Mucosa of gallbladder (tissue), 1 donor: ENCODE measurements at regions not wholly inside any gene's neighbourhood (a gene's known extent, or its start where the extent isn't known, plus 50 kb on each side); places are given as distances from the start of the nearest gene placed in this dataset.

Experiments
- DNase-seq: peaks from one replicate; pipeline ENCODE4 v3.0.0-alpha.2; 2020; ENCODE audit warnings: low spot score
- donor health status: DM: no; HTN: no; CAD: no.

DNA sequence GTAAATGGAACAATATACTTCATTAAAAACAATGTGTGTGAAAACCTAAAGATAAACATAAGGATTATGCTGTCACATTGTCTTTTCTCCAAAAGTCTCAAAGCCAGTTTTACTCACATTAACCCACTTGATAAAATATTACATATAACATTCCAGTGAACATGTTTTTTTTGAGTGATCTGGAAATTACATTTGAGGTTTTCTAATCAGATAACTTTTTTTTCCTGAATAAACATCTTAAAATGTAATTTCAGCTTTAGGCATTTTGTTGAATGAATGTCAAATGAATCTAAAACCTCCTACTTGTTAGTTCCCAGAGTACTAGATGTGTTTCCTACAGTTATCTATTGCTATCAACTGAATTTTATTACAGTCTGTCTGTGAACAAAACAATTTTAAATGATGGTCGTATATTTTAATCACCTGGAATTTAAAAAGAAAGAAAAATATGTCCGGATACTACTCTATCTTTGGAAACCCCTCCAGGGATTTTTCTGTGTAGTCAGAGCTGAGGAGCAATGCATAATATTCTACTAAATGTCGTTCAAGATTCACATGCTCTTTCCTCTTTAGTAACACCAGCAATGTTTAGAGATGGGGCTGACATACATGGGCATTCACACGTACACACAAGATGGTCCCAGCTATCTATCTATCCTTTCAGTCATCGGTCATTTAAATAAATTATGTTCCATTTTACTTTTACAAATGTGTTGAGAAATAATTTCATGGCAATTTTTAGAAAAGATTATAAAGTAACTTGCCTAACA is 283.9 kb downstream of the KLF12 start:
- DNase-seq = no peak

- DNase-seq = no peak
These were observed 284.9 kb downstream of the KLF12 start for GRCh38 chr13:73849292-73849691.

DNA sequence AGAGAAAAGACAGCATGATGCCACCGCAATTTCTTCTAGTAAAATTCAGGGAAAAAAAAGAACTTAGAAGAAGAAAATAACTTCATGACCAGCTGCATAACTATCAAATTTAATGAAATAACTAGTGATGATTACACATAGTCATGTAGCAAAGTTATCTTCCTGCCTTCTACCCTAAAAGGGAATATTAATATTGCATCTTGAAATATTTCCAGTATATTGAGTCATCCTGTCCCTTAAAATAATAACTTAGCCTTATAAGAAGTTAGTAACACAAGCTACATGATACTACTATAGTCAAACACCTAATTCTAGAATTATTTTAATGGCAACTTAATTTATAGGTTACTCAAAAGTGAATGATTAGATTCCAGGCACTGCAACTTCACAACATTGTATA is 289.2 kb downstream of the KLF12 start:
- DNase-seq = no peak

DNA sequence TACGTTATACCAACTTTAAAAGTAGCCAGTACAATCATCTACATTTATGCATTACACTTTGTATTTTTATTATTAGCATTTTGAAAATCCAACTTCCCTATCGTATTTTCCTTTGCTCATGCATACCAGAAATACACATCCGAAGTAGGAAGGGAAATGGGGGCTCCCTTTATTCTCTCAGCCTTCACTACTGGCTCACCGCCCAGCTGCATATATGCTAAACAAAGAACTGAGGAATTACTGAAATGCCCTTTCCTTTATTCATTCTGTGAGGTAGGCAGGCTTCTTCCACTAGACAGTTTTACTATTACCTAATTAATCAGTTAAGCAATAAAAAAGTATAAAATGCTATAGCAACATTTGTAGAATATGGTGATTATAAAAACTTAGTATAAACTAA is 291.6 kb downstream of the KLF12 start:
- DNase-seq = no peak

DNA sequence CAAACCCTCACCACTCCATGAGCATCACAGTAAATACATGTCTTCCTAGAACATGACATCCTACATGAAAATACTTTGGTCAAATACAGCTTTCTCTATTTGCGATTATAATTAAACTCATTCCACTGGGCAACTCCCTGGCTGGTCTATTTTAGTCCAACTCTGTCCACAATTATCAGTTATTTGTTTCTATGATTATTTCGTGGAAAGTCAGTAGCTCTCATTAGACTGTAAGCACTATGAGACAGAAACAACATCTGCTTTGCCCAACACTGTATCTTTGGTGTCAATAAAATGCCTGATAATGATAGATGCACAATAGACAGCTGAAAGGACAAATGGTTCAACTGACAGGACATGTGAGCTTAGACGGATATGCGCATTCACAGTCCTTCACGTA is 292.0 kb downstream of the KLF12 start:
- no peak for DNase-seq

DNA sequence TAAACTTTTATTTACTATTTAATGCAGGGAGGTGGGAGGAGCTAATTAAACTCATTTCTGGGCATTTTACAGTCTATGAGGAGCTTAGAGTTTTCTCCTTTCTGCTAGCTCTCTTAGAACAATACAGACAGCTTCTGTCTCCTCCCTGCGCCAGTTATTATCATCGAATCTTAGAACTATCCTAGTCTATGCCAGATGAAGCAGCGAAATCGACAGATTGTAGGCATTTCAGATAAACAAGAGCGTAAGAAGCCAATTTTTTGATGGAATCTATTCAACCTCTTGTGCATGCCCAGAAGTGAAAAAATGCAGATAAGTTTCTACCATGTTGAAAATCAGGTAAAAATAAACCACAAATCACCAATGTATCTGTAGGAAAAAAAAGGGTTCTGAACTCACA is 297.1 kb downstream of the KLF12 start:
- no peak for DNase-seq

- DNase-seq = no peak
These were observed 299.0 kb downstream of the KLF12 start for GRCh38 chr13:73835138-73835721.

DNA sequence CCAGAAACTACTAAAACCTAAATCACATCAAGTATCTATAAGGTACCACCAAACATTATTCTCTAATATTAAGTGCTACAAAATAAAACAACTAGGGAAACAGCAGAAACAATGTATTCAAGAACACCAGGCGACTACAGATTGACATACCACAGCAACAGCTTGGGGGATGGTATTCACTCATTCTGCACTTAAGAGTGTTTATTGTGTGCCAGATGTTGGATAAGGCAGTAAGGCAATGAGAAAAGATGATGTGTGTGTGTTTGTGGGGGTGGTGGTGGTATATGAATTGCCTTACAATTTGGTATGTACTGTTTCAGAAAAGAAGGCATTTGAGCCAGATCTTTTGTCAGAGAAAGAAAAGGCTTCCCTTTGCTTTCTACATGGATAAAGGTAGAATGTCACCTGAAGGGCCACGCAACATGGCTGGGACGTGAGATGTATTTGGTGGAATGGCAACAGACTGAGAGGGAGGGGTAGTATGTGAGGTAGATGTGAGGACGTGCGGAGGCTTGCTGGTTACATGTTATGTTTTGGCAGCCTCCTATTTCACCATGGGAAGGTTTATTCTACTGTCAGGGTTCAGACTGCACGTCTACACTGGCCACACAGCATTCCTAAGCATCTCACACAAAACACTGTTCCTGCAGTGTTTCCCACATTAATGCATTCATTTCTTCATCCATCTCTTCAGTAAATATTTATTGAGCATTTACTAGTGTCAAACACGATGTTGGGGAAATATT is 300.7 kb downstream of the KLF12 start:
- DNase-seq = no peak

GRCh38 chr13:73832825-73833224 is 301.4 kb downstream of the KLF12 start:
- no peak for DNase-seq

DNA sequence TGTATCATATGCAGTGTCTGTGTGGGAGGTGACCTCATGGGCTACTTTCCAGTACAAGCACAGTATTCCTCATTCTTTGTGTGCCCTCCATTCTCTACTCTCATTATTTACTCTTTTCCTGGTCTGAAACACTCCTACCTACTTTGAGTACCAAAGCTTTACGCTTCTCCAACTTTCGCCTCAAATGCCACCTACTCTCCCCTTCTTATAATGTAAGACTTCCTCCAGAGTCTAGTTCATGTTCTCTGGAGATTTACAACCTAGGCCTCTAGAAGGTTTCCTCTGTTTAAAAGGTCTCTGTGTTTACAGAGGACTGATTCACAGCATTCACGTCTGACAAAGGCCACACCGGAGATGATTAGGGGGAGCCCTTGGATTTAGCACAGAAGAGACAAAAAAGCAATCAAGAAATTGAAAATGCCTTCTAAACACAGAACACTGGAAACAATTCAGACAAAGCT is 302.0 kb downstream of the KLF12 start:
- DNase-seq = no peak

DNA sequence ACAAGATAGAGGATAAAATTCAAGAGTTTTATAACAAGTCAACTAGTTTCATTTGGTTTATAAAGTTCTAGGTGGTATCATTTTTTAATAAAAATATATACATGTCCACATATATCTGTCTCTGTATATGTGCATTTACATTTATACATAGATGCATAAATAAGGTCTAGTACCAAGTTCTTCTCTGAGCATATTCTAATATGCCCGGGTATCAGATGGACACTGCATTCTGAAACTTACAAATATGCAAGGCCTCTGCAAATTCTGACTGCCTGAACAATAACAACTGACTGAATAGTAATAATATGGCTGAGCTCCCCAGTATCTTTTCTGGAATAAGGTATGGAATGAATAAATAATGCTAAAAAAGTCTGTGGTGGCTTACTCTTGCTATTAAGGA is 304.8 kb downstream of the KLF12 start:
- no peak for DNase-seq

DNA sequence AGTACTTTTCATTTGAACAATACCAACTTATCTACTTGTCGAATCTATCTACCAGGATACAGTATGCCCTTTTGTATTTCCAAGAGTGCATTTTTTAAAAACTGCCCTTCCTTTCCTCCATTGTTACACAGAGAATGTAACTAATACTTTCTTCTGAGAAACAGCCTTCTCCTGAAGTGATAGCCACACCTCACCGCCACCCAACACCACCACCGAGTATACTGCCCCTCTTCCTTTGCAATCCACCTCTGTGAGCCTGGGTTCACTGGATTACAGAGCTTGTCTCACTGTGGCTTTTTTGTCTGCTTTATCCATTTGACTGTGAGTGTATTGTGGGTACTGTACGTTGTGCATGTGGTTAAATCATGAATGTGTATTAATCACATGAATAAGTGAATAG is 305.4 kb downstream of the KLF12 start:
- DNase-seq = no peak

DNA sequence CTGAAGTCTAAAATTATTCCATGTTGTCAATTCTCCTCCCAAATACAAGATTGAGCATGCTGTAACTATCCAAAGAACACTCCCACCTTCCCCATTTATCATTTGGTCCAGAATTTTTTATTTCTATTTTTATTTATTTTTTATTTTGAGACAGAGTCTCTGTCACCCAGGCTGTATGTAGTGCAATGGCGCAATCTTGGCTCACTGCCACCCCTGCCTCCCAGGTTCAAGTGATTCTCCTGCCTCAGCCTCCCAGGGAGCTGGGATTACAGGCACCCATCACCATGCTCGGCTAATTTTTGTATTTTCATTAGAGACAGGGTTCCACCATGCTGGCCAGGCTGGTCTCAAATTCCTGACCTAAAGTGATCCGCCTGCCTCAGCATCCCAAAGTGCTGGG is 306.8 kb downstream of the KLF12 start:
- DNase-seq = no peak

- no peak for DNase-seq
These were observed 309.1 kb downstream of the KLF12 start for GRCh38 chr13:73825143-73825542.

DNA sequence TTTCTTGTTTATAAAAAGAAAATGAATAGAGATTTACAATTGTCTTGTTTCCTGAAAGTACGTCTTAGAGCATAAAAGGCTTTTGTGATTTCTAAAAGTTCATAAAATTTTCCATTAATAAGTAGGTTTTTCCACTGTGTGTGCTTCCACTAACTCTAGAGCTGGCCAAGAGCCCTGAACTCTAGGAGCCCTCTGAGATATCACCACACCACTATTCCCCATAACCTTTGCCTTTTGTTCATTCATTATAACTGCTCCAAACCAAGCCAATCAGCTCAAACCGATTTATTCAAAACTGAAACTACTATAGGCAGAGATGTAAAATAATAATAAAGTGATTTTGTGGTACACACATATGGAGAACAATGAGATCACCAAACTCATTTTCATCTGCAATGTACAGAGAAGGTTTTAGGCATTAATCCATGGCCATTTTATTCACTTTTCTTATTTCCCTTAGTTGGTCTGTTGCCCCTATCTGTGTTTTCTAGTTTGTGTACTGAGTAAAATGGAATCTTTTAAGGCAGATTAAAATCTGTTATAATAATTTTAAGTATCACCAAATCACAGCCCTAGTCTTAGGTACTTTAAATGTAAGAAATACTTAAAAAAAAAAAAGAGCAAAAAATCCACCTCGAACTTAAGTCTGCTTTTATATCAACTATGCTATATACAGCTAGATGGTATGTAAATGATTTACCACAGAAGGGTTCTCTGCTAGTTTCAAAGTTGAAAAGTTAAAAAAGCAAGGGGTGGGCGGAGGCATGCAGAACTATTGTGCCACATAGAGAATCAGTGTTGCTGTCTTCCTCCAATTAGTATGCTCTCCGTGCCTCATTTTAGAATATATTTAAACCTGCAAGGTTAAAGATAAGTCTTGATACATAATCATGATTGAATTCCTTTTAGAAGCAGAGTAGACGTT is 311.3 kb downstream of the KLF12 start:
- no peak for DNase-seq

DNA sequence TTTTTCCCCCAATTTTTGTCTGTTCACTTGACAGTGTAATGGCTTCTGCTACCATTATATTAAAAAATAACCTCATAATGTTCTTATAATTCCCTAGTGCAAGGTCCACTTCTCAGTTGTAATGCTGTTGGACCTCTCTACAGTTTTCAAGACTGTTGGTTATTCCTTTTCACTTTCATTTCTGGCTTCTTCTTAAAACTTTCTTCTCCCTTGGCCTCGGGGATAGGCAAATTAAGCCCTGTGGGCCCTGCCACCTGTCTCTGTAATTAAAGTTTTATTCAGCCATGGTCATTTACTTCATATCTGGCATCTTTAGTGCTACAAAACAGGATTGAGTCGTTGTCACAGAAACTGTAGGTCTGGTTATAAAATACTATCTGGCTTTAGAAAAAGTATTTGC is 313.5 kb downstream of the KLF12 start:
- DNase-seq = no peak

DNA sequence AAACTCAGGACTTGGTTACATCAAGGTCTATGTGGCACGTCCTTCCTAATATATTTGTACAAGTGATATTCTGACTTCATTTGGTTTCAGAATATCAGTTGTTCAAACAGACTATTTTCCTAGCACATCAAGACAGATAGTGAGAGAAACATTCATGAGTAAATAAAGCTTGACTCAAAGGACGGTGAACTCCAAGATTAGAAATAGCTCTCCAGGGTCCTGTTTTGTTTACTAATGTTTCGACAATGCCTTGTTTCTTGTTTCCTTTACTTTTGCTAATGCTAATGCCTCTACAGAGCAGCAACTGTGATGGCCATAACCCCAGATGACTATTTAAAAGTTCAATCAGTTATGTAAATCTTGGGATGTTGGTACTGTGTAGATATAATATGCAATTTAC is 313.9 kb downstream of the KLF12 start:
- no peak for DNase-seq

GRCh38 chr13:73819711-73820110 is 314.5 kb downstream of the KLF12 start:
- DNase-seq = no peak

DNA sequence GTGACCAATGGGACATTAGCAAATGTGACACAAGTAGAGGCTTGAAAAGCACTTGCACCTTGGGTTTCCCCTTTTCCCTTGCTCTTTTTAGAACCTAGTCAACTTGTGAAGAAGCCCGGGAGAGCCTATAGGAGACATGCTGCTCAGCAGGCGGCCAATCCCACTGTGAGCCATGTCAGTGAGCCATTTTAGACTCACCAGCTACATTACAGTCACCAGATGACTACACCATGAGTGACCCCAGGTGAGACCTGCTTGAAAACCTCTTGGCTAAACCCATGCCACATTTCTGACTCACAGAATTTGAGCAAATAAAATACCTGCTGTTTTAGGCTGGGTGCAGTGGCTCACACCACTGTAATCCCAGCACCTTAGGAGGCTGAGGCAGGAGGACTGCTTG is 317.5 kb downstream of the KLF12 start:
- DNase-seq = no peak

- no peak for DNase-seq
These were observed 318.4 kb downstream of the KLF12 start for GRCh38 chr13:73815796-73816195.

GRCh38 chr13:73810647-73811046 is 323.6 kb downstream of the KLF12 start:
- no peak for DNase-seq

GRCh38 chr13:73809561-73809960 is 324.6 kb downstream of the KLF12 start:
- no peak for DNase-seq
